GM13976 (cell line): ENCODE measurements at regions not wholly inside any gene's neighbourhood (a gene's known extent, or its start where the extent isn't known, plus 50 kb on each side); places are given as distances from the start of the nearest gene placed in this dataset.

Source experiments
- DNase-seq: peaks from one replicate; pipeline ENCODE4 v3.0.0; 2012; ENCODE audit warnings: low spot score
- in situ Hi-C: fragments of 300-500 bp; cut with MboI; formaldehyde crosslinking; loops from one replicate; pipeline ENCODE4 v1.12.0; 2022; ENCODE audit warnings: low sequenced_read_pairs, mixed read lengths, inconsistent platforms; ENCODE audit not compliant: unreplicated experiment
- TF ChIP-seq, protein P1 (sequence below): IDR thresholded peaks from 2 replicates; pipeline ENCODE4 v1.5.1; 2012; ENCODE audit warnings: borderline replicate concordance, mild to moderate bottlenecking; ENCODE audit not compliant: insufficient read depth; ENCODE audit errors: extremely low read depth, missing control alignments, control extremely low read depth

DNA sequence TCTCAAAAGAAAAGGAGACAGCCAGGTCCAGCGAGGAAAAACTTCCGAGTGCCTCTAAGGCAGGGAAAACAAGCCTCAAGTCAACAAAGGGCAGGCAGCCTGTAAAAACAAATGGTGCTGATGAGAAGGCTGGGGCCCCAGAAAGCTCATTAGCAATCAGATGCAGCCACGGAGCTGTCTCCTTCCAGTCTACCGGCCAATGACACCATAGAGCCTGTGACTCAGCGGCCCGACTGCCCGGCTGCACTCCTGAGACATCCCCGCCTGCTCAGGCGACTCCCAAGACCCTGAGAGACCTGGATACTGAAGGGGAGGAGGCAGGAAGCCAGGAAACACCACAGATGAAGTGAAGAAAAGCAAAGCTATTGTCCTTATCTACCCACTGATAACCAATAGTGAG lies 120.1 kb upstream of the HDDC2 start:
- in situ Hi-C loops, result no loop called here
- no peak for DNase-seq
- TF ChIP-seq, protein P1, sequence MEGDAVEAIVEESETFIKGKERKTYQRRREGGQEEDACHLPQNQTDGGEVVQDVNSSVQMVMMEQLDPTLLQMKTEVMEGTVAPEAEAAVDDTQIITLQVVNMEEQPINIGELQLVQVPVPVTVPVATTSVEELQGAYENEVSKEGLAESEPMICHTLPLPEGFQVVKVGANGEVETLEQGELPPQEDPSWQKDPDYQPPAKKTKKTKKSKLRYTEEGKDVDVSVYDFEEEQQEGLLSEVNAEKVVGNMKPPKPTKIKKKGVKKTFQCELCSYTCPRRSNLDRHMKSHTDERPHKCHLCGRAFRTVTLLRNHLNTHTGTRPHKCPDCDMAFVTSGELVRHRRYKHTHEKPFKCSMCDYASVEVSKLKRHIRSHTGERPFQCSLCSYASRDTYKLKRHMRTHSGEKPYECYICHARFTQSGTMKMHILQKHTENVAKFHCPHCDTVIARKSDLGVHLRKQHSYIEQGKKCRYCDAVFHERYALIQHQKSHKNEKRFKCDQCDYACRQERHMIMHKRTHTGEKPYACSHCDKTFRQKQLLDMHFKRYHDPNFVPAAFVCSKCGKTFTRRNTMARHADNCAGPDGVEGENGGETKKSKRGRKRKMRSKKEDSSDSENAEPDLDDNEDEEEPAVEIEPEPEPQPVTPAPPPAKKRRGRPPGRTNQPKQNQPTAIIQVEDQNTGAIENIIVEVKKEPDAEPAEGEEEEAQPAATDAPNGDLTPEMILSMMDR, result no peak

DNA sequence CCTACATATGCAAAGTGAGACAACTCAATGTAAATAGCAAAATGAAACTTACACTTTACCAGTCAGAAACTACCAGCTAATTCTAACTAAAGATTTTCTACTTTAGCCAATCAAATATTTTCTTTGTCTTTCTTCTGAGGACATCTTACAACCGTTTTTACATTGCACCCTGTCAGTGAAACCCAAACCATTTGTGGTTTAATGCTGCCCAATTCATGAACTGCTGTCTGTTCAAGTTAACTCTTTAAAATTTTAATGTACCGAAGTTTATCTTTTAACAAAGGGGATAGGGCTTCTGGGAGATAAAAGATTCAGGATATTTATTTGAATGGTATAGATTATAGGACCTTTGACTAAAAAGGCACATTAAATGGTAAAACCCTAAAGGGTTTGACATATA lies 121.3 kb upstream of the HDDC2 start:
- TF ChIP-seq, protein P1, result no peak
- DNase-seq, result no peak
- in situ Hi-C loops, result no loop called here

DNA sequence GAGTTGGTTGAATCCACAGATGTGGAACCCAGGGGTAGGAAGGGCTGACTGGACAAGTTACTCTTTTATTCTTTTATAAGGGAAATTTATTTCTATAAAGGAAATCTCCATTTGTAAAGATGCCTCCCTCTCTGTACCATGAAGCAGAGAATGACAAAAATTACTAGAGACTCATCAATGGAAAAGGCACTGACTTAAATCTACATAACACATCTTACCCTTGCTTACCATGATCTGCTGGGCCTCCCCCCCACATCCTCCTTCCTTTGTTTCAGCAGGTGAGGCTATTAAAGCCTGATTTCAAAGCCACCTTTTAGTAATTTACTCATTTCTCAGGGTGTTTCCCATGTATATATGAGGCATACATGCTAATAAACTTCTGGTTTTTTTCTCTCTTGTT lies 130.2 kb upstream of the HDDC2 start:
- TF ChIP-seq, protein P1, result no peak
- no peak for DNase-seq
- in situ Hi-C loops, result no loop called here

DNA sequence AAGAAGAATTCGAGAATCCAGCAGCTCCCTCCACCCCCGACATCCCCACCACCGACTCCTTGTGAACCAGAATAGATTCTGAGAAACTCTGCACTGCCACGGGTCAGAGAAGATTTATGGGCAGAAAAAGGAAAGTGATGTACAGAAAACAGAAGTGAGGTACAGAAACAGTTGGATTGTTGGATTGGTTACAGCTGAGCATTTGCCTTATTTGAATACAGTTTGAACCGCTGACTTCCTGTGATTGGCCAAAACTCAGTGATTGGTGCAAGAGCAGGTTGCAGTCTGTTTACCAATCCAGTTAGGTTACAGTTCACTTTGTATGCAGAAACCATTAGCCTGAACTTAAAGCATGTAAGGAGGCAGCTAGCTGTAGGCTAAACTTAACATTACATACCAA lies 131.2 kb upstream of the HDDC2 start:
- DNase-seq, result no peak
- in situ Hi-C loops, result no loop called here
- TF ChIP-seq, protein P1, result no peak

DNA sequence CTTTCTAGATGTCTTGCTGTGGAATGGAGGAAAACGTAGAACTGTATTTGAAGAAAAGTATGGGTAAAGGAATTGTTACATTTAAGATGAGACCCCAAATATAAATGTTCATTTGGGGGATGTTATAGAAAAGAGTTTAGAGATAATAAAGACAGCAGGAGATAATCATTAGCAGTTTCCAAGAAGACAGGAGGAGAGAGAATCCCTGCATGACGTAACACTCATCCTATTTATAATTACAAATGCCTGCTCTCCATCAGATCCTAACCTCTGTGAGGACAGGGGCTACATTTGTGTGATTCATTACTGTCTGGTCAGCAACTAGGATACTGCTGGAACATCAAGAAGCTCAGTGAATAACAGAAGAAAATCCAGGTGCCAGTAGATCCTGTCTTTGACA lies 133.0 kb upstream of the HDDC2 start:
- DNase-seq, result no peak
- in situ Hi-C loops, result no loop called here
- TF ChIP-seq, protein P1, result no peak

DNA sequence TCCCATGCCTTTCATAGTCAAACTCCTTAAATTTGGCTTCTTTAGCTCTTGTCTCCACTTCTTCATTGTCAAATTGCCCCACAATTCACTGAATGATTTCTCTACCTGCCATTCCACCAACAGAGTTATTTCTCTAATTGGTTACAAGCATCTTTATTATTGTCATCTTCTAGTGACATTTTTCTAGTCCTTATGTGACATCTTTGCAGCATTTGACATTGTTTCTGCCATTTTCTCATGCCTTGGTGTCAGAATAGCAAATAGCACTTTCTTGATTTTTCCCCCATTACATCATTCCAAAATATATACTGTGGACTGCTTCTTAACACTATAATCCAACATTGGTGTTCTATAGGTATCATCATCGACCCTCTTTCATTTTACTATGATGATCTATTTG lies 137.7 kb upstream of the HDDC2 start:
- DNase-seq, result no peak
- TF ChIP-seq, protein P1, result no peak
- in situ Hi-C loops, result no loop called here

DNA sequence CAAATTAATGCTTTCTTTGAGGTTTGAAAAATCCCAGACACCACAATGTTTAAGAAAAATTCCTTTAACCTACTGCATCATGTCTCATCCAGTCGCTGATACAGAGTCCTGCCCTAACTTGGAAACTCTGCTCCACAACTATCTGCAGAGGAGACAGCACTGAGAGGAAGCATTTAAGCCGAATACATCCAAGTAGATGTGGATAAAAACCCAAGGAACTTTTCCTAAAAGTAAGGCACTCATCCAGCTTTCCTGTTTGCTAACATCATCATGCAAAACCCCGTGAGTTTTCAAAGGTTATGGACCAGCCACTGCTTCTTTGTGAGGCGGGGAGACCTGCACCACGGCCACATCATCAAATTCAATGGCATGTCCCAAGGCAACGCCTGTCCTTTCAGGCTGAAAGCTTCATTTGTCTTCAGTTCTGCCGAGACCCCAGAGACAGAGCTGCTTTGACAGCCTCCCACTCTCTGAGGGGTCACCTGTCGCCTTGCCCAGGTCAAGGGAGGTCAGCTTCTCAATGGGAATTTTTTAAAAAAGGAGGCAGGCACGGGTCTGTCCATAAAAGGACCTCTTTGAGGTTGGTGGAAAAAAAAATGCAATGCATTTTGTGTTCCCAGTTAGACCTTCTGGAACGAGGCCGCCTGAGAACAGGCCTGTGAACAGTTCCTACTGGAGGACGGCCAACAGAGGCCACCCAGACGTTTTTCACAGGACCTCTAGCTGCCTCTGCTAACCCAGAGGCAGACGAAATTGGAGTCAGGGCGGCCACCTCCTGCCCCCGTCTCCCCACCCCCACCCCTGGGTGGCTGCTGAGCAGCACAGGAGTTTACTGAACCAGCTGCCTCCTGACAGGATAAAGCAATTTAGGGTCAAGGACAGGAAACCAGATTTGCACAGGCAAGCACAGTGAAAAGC lies 142.5 kb upstream of the HDDC2 start:
- TF ChIP-seq, protein P1, result no peak
- no peak for DNase-seq
- in situ Hi-C loops, result no loop called here
